Breast epithelium (tissue), 4 donors: ENCODE measurements at regions not wholly inside any gene's neighbourhood (a gene's known extent, or its start where the extent isn't known, plus 50 kb on each side); places are given as distances from the start of the nearest gene placed in this dataset.

Experiments used
- DNase-seq, 2 donors: peaks; one replicate each; pipeline ENCODE4 v3.0.0-alpha.2; 2019; ENCODE audit warnings: low spot score in 2 of 2
- H3K27ac ChIP-seq, 2 donors: fragments of 200-600 bp; sonication (generic) in 1 of 2; one replicate each; pipeline ENCODE4 v1.5.1; 2016 to 2019; ENCODE audit warnings: mild to moderate bottlenecking in 1 of 2
- H3K27me3 ChIP-seq, 2 donors: fragments of 200-600 bp; sonication (generic) in 1 of 2; one replicate each; pipeline versions ENCODE4 v1.5.1 to v1.6.0; 2017 to 2019; ENCODE audit warnings: control low read depth in 1 of 2, mild to moderate bottlenecking in 1 of 2
- H3K36me3 ChIP-seq: fragments of 200-600 bp; one replicate; pipeline ENCODE4 v1.5.1; 2019
- H3K4me1 ChIP-seq, 2 donors: fragments of 200-600 bp; sonication (generic); one replicate each; pipeline ENCODE4 v1.5.1; 2016 to 2019; ENCODE audit warnings: control low read depth in 1 of 2
- H3K4me3 ChIP-seq, 3 donors: fragments of 200-600 bp; sonication (generic); 1 replicate in 2 of 3; 2 replicates in 1 of 3; pipeline ENCODE4 v1.5.1; 2016 to 2019; ENCODE audit warnings: mild to moderate bottlenecking in 3 of 3, moderate library complexity in 2 of 3
- H3K9me3 ChIP-seq, 2 donors: fragments of 200-600 bp; sonication (generic) in 1 of 2; one replicate each; pipeline ENCODE4 v1.5.1; 2016 to 2019; ENCODE audit warnings: control low read depth in 1 of 2
- POLR2A ChIP-seq: fragments of 450-650 bp; IDR thresholded peaks from one replicate; pipeline ENCODE4 v1.6.1; 2016; ENCODE audit warnings: antibody characterized with exemption, mild to moderate bottlenecking, moderate library complexity
- POLR2AphosphoS5 ChIP-seq, 3 donors: sonication (generic); formaldehyde crosslinking; IDR thresholded peaks; one replicate each; pipeline ENCODE4 v1.6.1; 2017; ENCODE audit warnings: antibody characterized with exemption in 3 of 3
- intact Hi-C: fragments of 100-400 bp; cut with DNase I; formaldehyde crosslinking; loops from one replicate; pipeline ENCODE4 v1.15.1; 2023; ENCODE audit warnings: low total_unique reads
- TF ChIP-seq, protein P1 (sequence below), 3 donors: fragments of 450-650 bp; IDR thresholded peaks; one replicate each; pipeline ENCODE4 v1.5.1; 2016 to 2017; ENCODE audit warnings: antibody characterized with exemption in 3 of 3, mild to moderate bottlenecking in 3 of 3, moderate library complexity in 3 of 3

DNA sequence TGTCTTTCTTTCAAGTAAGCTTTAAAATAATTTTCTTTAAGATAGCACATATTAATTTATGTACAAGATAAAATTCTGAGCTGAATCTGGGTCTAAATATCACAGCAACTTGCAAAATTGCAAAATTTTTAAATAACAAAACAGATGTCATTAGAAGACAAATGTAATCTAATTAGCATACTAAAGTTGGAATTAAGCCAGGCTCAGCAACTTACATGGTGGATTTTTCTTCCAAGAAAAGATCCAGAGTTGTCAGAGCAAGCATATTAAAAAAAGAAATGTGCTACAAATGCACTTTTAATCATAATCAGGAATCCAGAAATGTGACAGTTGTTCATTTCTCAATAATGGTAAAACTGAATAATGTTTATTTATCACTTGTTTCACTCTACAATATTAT is 906.9 kb upstream of the INTU start:
- no peak for DNase-seq
- H3K4me3 ChIP-seq: no peak overlapping the region
- TF ChIP-seq POLR2A (no peak), POLR2AphosphoS5 (IDR thresholded peaks at IDR 0.05) (no peak)
- TF ChIP-seq, protein P1, sequence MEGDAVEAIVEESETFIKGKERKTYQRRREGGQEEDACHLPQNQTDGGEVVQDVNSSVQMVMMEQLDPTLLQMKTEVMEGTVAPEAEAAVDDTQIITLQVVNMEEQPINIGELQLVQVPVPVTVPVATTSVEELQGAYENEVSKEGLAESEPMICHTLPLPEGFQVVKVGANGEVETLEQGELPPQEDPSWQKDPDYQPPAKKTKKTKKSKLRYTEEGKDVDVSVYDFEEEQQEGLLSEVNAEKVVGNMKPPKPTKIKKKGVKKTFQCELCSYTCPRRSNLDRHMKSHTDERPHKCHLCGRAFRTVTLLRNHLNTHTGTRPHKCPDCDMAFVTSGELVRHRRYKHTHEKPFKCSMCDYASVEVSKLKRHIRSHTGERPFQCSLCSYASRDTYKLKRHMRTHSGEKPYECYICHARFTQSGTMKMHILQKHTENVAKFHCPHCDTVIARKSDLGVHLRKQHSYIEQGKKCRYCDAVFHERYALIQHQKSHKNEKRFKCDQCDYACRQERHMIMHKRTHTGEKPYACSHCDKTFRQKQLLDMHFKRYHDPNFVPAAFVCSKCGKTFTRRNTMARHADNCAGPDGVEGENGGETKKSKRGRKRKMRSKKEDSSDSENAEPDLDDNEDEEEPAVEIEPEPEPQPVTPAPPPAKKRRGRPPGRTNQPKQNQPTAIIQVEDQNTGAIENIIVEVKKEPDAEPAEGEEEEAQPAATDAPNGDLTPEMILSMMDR (IDR thresholded peaks at IDR 0.05): no peak
- intact Hi-C loops: no loop called here
- H3K27me3 ChIP-seq: no peaks in the 10 kb centered on the region
- no peaks in the 10 kb centered on the region for H3K9me3 ChIP-seq
- H3K4me1 ChIP-seq: no peaks in the 10 kb centered on the region
- H3K27ac ChIP-seq: no peak overlapping the region
- no peaks in the 10 kb centered on the region for H3K36me3 ChIP-seq

DNA sequence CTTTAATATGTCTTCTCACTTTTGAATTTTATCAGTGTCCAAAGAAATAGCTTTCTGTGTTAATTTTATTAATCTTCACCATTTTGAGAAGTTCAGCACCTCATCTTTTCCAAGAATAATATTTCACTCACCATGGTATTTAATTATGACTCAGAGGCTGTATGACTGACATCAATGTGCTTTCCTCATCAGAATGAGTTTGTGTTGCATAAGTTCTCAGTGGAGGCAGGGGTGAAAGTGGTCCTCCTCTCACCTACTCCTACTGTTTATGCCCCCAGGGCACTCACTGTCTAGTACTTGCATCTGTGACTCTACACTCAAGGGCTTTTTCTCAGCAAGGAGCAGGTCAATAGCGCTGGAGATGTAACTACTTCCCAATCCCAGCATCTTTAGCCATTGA is 905.3 kb upstream of the INTU start:
- Histone ChIP-seq H3K4me3 (no peak overlapping the region), H3K27ac (no peak overlapping the region), H3K4me1 (no peaks in the 10 kb centered on the region), H3K36me3 (no peaks in the 10 kb centered on the region), H3K27me3 (no peaks in the 10 kb centered on the region), H3K9me3 (no peaks in the 10 kb centered on the region)
- intact Hi-C loops: no loop called here
- DNase-seq: no peak
- TF ChIP-seq POLR2AphosphoS5 (IDR thresholded peaks at IDR 0.05) (no peak), POLR2A (no peak)
- TF ChIP-seq, protein P1 (IDR thresholded peaks at IDR 0.05): no peak

DNA sequence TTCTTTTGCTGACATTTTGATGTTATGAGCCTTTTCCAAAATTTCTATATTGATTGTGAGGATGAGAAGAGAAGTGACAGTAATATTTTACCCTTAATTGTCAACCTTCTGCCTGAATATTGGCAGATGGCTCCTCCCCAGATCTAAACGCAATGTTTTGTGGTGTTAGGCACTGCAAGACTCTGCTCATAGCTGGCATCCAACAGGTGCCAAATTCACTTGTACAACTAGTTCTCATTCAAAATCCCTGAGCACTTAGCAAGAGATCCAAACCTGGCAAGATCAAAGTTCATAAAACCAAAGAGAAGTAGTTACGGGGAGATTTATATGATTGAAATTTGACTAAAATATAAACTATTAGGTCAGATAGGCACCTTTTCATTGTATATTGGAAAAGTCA is 901.7 kb upstream of the INTU start:
- Histone ChIP-seq H3K4me1 (no peaks in the 10 kb centered on the region), H3K9me3 (no peaks in the 10 kb centered on the region), H3K27ac (no peak overlapping the region), H3K4me3 (no peak overlapping the region), H3K36me3 (no peaks in the 10 kb centered on the region), H3K27me3 (no peaks in the 10 kb centered on the region)
- TF ChIP-seq, protein P1 (IDR thresholded peaks at IDR 0.05): no peak
- TF ChIP-seq POLR2A (no peak), POLR2AphosphoS5 (IDR thresholded peaks at IDR 0.05) (no peak)
- no peak for DNase-seq
- intact Hi-C loops: no loop called here

DNA sequence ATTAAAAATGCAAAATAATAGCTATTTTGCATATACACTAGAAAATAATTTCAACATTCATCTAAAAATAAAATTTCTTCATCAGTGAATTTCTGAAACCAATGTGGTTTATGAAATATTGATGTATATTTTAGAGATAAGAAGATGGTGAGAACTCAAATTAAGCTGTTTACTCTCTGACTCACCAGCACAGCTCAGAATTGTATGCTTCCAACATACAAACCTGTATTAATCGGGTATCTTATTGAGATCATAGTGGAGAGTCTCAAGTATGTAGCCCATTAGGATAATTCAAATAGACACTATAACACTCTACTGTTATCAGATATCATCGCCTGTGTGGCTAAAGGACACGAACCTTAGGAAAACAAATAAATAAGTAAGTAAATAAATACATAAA is 899.5 kb upstream of the INTU start:
- intact Hi-C loops: no loop called here
- no peaks in the 10 kb centered on the region for H3K9me3 ChIP-seq
- H3K27ac ChIP-seq: no peak overlapping the region
- H3K36me3 ChIP-seq: no peaks in the 10 kb centered on the region
- no peaks in the 10 kb centered on the region for H3K4me1 ChIP-seq
- TF ChIP-seq, protein P1 (IDR thresholded peaks at IDR 0.05): no peak
- TF ChIP-seq POLR2AphosphoS5 (IDR thresholded peaks at IDR 0.05) (no peak), POLR2A (no peak)
- H3K27me3 ChIP-seq: no peaks in the 10 kb centered on the region
- no peak for DNase-seq
- no peak overlapping the region for H3K4me3 ChIP-seq

DNA sequence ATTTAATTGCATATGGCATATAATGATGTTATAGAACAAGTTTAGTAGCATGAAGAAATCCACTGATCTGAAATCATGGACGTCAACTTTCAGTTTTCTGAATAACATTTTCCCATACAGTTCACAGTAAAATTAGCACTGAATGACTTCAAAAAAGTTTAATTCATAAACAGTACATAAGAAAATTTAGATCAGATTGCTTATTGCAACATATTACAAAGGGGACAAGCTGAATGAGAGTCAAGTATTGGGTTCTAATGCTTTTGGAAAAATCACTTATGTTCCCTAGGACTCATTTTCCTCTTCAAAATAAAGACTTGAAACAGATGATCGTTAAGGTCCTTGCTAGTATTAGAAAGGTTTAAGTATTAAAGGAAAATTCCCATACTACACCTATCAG is 898.3 kb upstream of the INTU start:
- no peak for DNase-seq
- H3K4me3 ChIP-seq: no peak overlapping the region
- TF ChIP-seq POLR2A (no peak), POLR2AphosphoS5 (IDR thresholded peaks at IDR 0.05) (no peak)

More for the DNA sequence above, 898.3 kb upstream of the INTU start:
- Histone ChIP-seq H3K4me1 (no peaks in the 10 kb centered on the region), H3K36me3 (no peaks in the 10 kb centered on the region), H3K27me3 (no peaks in the 10 kb centered on the region), H3K9me3 (no peaks in the 10 kb centered on the region), H3K27ac (no peak overlapping the region)
- intact Hi-C loops: no loop called here
